ENCODE measurements at regions not wholly inside any gene's neighbourhood (a gene's known extent, or its start where the extent isn't known, plus 50 kb on each side); places are given as distances from the start of the nearest gene placed in this dataset.
"Not testable (repeated sequence)": the region's sequence is repeated elsewhere in the genome, so short reads cannot be mapped to it uniquely, and the experiment has no call there.

DNA sequence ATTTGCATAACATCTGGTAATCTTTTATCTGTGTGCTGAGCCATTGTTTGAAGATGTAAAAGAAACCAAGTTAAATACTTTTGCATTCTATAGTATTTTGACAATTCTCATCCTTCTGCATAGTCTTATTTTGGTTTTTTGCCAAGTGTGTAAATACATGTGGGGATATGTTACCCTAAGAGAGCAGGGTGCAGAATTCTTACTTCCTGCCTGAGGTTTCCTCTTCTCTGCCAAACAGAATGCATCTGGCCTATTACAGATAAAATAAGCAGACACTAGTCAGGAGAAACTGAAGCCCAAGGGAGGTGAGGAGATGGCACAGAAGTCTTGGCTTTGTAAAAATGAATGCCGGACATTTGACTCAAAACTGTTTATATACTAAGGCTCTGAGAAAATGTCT, 462.1 kb downstream of the TMEM38B start:
- TF ChIP-seq, protein P1, sequence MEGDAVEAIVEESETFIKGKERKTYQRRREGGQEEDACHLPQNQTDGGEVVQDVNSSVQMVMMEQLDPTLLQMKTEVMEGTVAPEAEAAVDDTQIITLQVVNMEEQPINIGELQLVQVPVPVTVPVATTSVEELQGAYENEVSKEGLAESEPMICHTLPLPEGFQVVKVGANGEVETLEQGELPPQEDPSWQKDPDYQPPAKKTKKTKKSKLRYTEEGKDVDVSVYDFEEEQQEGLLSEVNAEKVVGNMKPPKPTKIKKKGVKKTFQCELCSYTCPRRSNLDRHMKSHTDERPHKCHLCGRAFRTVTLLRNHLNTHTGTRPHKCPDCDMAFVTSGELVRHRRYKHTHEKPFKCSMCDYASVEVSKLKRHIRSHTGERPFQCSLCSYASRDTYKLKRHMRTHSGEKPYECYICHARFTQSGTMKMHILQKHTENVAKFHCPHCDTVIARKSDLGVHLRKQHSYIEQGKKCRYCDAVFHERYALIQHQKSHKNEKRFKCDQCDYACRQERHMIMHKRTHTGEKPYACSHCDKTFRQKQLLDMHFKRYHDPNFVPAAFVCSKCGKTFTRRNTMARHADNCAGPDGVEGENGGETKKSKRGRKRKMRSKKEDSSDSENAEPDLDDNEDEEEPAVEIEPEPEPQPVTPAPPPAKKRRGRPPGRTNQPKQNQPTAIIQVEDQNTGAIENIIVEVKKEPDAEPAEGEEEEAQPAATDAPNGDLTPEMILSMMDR (IDR thresholded peaks at IDR 0.05): no peak
- TF ChIP-seq ZFX (IDR thresholded peaks at IDR 0.05; ENCODE audit: borderline replicate concordance): no peak
- H3K27ac ChIP-seq: no peak overlapping the region

DNA sequence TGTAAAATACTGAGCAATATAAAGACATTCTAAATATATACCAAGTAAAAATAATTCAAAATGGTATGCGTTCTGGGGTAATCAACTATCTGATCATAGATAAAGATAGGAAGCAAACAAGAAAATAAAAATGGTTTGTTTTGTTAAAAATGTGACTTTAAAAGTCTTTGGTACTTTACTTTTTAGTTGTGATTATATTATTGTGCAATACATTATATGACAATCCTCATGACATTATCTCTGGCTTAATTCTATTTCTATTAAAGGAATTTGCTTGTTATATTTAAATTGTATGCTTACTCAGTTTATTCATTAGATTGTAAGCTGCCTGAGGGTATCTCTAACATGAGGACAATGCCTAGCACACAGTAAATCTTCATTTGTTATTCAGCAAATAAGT, 477.9 kb downstream of the TMEM38B start:
- TF ChIP-seq ZFX (IDR thresholded peaks at IDR 0.05; ENCODE audit: borderline replicate concordance): no peak
- TF ChIP-seq, protein P1 (IDR thresholded peaks at IDR 0.05): no peak
- no peak overlapping the region for H3K27ac ChIP-seq

DNA sequence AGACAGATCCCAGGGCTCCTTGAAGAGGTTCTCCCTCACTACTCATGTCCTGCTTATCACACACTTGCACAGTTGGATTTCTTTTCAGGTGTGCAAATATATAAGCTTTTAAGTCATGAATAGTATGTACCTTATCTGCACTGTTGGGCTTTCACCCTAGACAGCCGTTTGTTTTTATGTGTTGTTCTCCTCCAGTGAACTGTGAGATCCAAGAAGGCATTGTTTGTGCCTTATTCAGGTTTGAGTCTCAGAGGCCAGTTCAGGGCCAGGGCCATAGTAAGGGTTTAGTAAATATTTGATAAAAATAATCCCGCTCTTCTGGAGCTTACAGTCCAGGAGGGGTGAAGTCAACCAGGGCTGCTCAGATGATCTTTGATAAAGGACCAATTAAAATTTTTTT, 480.0 kb downstream of the TMEM38B start:
- TF ChIP-seq, protein P1 (IDR thresholded peaks at IDR 0.05): no peak
- TF ChIP-seq ZFX (IDR thresholded peaks at IDR 0.05; ENCODE audit: borderline replicate concordance): no peak
- H3K27ac ChIP-seq: no peak overlapping the region

DNA sequence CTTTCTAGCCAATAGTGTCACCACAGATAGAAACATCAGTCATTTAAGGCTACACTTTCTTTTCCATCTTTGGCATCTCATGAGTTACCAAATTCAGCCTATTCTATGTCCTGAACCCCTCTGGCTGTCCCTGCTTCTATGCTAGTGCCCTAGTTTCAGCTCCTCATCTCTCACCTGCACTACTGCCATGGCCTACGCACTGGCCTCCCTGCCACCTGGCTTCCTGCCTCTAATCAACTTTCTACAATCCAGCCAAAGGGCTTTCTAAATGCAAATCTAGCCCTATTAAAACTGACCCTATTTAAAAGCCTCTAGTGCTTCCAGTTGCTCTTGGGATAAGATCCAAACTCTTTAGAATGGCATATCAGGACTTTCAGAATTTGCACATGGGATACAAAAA, 482.9 kb downstream of the TMEM38B start:
- H3K27ac ChIP-seq: no peak overlapping the region
- TF ChIP-seq ZFX (IDR thresholded peaks at IDR 0.05; ENCODE audit: borderline replicate concordance): no peak
- TF ChIP-seq, protein P1 (IDR thresholded peaks at IDR 0.05): no peak

DNA sequence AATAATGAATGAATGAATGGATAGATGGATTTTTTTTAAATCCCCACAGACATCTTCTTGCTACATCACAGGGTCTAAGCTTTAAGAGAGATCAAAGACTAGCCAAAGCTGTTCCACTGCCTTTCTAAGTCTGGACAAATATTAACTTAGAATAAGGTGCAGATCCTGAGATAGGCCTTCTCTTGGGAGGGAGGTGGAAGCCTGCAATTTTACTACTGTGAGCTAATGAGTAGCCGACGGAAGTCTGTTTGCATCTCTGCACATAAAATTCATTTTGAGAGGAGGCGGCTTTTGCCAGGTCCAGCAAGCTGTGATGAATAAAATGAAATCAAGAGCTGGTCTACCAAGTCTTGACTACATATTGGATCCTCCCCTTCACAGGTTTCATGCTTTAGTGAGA, 484.9 kb downstream of the TMEM38B start:
- H3K27ac ChIP-seq: no peak overlapping the region
- no peak for TF ChIP-seq ZFX (IDR thresholded peaks at IDR 0.05; ENCODE audit: borderline replicate concordance)
- TF ChIP-seq, protein P1 (IDR thresholded peaks at IDR 0.05): no peak

DNA sequence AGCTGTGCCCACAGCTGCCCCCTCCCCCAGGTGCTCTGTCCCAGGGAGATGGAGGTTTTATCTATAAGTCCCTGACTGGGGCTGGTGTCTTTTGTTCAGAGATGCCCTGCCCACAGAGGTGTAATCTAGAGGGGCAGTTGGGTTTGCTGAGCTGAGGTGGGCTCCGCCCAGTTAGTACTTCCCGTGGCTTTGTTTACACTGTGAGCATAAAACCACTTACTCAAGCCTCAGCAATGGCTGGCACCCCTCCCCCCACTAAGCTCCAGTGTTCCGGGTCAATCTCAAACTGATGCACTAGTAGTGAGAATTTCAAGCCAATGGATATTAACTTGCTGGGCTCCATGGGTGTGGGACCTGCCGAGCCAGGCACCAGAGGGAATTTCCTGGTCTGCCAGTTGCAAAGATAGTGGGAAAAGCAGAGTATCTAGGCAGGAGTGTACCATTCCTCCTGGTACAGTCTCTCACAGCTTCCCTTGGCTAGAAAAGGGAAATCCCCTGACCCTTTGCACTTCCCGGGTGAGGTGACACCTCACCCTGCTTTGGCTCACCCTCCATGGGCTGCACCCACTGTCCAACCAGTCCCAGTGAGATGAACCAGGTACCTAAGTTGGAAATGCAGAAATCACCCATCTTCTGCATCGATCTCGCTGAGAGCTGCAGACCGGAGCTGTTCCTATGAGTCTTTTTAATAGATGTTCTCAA, 509.6 kb downstream of the TMEM38B start:
- H3K27ac ChIP-seq: not testable (repeated sequence)

DNA sequence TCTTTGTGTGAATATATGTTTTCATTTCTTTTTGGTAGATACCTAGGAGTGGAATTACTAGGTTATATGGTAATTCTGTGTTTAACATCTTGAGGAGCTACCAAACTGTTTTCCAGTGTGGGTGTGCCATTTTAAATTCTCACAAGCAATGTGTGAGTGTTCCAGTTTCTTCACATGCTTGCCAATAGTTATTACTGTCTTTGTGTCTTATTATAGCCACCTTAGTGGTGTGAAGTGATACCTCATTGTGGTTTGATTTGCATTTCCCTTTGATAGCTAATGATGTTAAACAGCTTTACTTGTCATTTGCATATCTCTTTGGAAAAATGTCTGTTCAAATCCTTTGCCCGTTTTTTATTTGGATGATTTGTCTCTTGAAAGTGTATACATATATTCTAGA, 513.0 kb downstream of the TMEM38B start:
- TF ChIP-seq, protein P1 (IDR thresholded peaks at IDR 0.05): no peak
- no peak for TF ChIP-seq ZFX (IDR thresholded peaks at IDR 0.05; ENCODE audit: borderline replicate concordance)
- no peak overlapping the region for H3K27ac ChIP-seq

DNA sequence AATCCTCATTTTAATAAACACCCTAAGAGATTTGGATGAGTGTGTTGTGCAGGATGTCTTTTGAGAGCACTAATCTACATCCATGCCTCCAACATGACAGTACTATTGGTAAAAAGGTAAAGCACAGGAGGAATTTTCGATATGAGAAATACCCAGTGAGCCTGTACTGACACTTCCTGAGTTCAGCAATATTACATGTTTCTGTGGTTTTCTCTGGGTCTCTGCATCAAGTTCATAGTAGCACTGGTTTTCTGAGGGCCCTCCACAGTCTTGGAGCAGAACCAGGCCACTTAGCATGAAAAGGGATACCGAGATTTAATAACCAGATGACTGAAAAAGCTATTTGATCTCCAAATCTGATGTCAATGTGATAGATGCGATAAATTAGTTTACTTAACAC, 524.1 kb downstream of the TMEM38B start:
- H3K27ac ChIP-seq: no peak overlapping the region
- no peak for TF ChIP-seq ZFX (IDR thresholded peaks at IDR 0.05; ENCODE audit: borderline replicate concordance)
- TF ChIP-seq, protein P1 (IDR thresholded peaks at IDR 0.05): no peak

Data from 22Rv1 (cell line).